NCI-H69 (cell line): ENCODE measurements at regions not wholly inside any gene's neighbourhood (a gene's known extent, or its start where the extent isn't known, plus 50 kb on each side); places are given as distances from the start of the nearest gene placed in this dataset.
A peak's percentile ranks its signal among the peaks of the same experiment; 100 is the strongest.

Source experiments
- DNase-seq: peaks from one replicate; lab custom pipeline; 2025; lab: John Stamatoyannopoulos, UW

DNA sequence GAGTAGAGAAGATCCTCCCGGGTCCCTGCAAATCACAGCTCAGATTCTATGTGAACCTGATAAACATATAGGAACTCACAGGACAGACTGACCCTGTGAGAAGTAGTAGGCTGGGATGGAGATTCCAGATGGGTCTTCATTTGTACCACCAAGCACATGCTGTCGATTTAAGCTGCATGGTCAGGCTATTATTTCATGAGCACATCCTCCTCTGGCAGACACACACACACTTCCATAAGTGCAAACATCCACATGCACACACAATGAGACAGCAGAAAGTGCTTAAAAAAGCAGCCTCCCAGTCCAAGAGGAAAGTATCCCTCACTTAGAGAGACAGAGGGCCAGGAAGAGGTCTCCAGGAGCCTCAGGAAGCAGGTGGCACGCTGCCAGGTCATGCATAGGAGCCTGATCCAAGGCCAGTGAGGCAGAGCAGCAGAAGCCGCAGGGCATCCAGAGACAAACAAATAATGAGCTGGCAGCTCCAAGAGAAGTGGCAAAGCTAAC, 131.8 kb downstream of the UNC5CL start:
- DNase-seq: peak; percentile 99

DNA sequence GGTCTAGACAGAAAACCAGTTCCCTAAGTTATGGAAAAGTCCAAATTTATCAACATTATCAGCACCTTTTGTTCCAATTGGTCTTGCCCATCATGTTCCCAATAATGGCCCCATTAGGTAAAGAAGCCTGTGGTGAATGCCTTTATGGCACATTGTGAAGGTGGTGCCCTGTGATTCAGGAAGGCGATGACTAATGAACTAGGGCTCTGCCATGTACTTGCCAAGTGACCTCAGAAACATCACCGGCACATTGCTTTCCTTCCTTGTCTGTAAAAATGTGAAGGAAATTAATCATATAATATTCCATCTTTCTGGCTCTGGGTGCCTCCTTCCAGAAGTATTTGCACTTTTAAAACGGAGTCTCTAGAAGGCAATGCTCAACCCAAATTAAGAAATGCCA, 132.3 kb downstream of the UNC5CL start:
- peak; percentile 65 for DNase-seq

DNA sequence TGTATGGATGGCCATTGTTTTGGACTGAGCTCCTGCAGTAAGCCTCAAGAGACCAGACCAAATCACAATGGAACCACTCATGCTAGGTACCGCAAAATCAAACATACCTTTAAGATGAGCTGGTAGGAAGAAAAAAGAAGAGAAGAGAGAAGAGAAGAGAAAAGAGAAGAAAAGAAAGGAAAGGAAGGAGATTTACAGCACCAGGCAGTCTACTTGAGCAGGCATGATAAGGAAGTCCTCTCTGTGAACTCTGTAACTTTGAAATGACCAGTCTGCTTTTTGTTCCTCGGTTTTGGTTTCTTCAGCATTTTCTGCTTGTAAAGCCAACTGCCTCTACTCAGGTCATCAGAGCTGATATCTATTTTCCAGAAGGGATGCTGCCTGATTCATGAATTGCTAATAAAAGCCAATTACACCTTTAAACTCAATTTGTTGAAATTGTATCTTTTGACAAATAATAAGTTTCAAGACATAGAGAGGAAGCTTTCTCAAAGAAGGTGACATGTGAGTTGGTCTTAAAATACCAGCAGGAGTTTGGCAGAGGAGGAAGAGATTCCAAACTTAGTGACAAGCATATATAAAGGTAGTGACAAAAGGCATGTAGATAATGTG, 134.3 kb downstream of the UNC5CL start:
- DNase-seq: no peak

DNA sequence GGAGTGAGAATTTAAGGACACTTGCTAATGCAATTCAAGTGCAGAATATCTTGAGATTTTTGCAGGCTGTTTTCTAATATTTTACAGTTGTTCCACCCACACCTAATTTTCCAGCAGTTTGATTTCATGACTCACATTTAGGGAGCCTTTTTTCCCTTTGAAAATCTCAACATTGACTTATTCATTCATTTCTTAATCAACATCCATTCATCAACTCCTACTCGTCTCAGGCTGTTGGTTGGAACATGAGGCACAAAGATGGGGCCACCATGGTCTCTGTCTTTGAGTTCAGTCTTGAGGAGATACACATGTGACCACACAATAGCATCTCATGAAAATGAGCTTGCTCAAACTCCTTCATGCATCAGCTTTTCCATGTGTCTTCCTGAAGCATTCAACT, 135.6 kb downstream of the UNC5CL start:
- no peak for DNase-seq

GRCh38 chr6:40901322-40902055, 137.5 kb downstream of the UNC5CL start:
- no peak for DNase-seq

DNA sequence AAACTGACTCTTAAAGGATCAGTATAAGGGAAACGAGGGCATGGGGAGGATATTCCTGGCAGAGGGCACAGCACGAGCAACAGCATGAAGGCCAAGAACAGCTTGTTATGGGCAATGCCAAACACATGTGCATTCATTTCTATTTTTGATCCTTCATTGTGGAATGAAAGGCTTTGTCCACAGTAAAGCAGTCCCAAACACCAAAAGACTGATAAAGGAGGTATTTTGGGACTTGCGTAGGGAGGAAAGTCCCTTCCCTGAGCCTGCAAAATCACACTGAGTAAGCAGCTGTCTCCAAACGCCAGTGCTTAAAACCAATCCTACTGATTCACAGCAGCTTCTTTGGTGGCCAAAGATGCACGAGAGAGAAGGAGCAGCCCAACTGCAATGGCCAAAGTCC, 138.2 kb downstream of the UNC5CL start:
- no peak for DNase-seq

DNA sequence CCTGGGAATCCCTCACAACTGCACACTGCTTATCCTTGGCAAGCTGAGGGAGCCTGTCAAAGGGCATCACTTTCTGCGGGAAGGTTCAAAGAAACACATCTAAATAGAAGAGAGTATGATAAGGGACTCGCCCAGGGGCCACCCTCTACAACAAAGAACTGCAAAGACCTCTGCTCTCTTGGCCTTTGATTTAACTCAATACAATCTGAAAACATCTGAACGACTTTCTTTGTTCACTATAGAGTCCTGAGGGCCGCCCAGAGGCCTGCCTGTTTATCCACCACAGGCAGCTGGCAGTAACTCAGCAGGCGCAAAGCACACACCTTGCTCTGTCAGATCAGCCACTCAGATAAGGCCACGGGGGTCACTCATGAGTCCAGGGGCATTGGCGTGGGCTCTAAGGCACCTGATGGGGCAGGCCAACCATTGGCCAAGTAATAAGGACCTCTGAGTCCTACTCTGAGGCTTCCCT, 139.3 kb downstream of the UNC5CL start:
- DNase-seq: peak; percentile 77

GRCh38 chr6:40898073-40898472, 140.9 kb downstream of the UNC5CL start:
- DNase-seq: no peak

GRCh38 chr6:40897390-40898003, 141.5 kb downstream of the UNC5CL start:
- no peak for DNase-seq

DNA sequence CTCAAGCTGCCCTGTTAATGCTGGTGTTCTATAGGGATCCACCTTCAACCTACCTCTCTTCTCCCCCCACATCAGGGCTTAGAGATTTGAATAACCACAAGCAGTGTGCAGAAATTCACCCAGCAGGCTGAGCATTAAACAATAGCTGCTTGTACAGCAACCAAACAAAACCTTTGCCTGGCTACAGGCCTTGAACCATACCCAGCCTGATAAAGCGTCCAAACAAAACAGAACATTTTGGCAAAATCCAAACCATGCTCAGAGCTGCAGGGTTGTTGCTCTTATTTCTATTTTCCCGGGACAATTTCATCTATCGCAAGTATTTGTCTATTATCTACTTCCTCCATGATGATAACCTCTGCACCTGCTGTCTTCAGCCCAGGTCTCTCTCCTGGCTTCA, 142.3 kb downstream of the UNC5CL start:
- DNase-seq: no peak

GRCh38 chr6:40894962-40895799, 143.8 kb downstream of the UNC5CL start:
- peak; percentile 50 for DNase-seq

- no peak for DNase-seq
These were observed 146.0 kb downstream of the UNC5CL start for GRCh38 chr6:40893021-40893420.

- no peak for DNase-seq
These were observed 146.8 kb downstream of the UNC5CL start for GRCh38 chr6:40892223-40892622.

GRCh38 chr6:40891686-40892085, 147.3 kb downstream of the UNC5CL start:
- DNase-seq: peak; percentile 79

DNA sequence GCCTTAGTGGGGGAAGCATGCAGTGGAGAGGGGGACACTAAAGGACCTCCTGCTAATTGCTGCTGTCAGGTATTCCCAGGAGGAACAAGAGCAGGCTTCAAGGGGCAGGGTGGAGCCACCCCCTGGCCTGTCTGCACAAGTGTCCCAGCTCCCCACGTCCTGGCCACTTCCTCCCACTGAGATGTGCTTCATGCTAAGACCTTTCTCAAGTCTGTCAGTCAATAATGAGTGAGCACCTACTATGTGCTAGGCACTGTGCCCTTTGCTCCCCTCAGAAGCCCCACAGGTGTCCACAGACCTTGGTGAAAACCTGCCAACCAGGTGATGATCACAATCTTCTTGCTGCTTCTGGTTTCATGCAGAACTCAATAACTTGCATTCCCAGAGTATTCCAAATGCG, 147.9 kb downstream of the UNC5CL start:
- DNase-seq: no peak

DNA sequence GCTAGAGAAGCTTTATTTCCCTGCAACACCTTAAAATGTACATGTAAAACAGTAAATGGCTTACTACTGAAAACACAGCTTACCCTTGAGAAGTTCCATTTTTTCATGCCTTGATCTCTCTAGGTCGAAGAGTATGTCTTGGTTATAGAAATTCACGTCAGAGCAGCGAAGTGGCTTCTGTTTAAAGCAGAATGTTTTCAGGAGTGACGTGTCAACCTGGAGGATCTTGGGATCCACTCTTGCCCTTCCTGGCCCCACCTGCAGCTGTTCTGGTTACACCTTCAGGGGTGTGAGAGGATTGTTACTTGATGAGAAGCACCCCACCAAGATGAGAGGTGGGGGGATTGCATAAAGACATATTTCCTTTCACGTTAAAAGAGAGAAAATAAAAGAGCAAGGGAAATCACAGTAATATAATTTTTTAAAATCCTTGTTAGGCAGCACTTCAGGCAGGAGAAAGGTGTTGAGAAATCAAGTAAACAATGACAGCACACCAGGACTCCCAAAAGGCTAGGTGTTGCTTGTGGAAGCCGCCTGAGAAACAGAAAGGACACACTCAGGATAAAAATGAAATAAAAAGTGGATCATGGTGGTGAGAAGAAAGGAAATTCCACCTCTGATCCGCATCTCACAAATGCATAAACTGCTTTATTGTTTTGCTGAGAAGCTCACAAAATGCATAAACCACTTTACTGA, 149.7 kb downstream of the UNC5CL start:
- no peak for DNase-seq

DNA sequence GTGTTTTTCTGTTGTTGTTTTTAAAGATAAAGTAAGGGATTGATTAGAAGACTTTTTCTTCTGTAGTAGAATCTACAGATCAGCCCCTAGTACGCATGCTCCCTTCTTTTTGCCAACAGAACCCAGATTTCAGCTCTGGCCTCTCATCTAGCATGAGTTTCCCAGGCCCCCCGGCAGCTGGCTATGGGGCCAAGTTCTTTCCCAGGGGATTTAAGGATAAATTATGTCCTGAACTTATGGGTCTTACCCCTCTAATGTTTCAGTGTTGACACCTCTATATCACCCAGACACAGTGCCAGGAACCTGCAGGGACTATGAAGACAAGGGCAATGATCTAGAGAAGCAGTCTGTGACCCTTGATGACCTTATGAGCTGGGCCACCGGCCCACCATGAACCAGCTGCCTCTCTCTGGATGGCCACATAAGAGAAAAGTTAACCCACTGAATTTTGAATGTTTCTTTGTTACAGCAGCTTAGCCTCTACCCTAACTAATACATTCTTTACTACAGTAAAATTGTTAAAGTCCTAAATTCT, 150.5 kb downstream of the UNC5CL start:
- DNase-seq: no peak

- peak; percentile 22 for DNase-seq
These were observed 151.2 kb downstream of the UNC5CL start for GRCh38 chr6:40887792-40888340.

DNA sequence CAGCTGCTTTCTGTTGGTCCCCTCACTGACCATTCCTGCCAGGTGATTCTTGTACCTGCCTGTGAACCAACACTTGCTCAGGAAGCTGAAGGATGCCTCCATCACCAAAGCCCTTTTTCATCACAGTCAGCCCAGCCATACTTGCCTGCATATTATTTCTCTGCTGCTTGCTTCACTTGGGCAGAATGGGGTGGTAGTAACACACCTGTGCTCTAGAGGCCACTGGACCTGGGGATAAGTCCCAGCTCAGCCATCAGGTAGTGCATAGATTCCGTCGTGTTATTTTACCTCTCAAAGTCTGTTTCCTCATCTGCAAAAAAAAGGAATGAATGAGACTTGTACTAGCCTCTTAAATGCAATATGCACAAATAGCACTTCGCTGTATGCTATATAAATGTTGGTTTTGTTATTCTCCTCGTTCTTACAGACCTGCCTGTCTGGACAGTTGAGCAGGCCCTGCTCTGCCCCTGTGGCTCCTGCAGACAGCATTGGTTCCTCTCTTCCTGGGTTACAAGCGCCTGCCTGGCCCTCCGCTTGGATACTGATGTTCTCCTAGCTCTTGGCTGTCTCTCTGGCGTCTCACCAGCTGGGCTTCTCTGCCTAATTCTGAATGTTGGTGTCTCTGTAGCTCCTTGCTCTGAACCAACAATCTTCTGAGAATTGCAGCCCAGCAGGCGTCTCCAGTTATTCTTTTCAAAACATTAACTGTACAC, 151.8 kb downstream of the UNC5CL start:
- DNase-seq: no peak

DNA sequence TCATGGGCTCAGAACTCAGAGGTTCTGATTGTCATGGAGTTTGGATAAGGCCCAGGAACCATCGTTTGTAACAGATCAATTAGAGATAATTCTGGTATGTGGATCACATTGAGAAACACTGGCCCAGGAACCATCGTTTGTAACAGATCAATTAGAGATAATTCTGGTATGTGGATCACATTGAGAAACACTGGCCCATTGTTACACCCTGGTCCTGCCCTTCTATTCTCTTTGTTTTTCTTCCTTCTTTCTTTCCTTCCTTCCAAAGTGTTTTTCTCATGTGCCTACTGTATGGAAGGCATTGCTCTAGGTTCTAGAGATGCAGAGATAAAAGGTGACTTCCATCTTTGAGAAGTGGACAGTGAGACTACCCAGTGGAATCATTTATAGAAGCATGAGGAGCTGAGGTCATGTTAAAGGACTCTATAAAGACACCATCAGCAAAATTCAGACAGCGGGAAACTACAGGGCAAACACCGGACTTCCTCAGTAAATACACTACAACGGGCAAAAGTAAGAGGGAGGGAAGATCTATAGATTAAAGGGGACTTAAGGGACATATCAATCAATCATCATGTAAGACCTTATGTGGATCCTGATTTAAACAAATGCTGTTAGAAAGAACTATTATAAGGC, 153.8 kb downstream of the UNC5CL start:
- no peak for DNase-seq
